DND-41 (cell line): ENCODE measurements at regions not wholly inside any gene's neighbourhood (a gene's known extent, or its start where the extent isn't known, plus 50 kb on each side); places are given as distances from the start of the nearest gene placed in this dataset.

Source experiments
- ATAC-seq: fragments of 200-7000 bp; cut with Tn5 transposase; 3 replicates; pipeline ENCODE4 v1.9.1; 2021; ENCODE audit warnings: low read depth; ENCODE audit not compliant: insufficient read depth
- DNase-seq: peaks from one replicate; pipeline ENCODE4 v3.0.0-alpha.2; 2020
- H2AFZ ChIP-seq: 2 replicates; pipeline ENCODE4 v1.6.0; 2012; ENCODE audit warnings: low read depth, low read length
- H3K27ac ChIP-seq: 2 replicates; pipeline ENCODE4 v1.5.1; 2012; ENCODE audit warnings: low read length, inconsistent platforms
- H3K27me3 ChIP-seq: fragments of 200-600 bp; sonication (generic); 2 replicates; pipeline ENCODE4 v1.6.0; 2012; ENCODE audit warnings: low read length, mild to moderate bottlenecking, inconsistent platforms; ENCODE audit not compliant: insufficient read depth, poor library complexity
- H3K36me3 ChIP-seq: 2 replicates; pipeline ENCODE4 v1.5.1; 2012; ENCODE audit warnings: low read length, inconsistent platforms; ENCODE audit not compliant: insufficient read depth
- H3K4me1 ChIP-seq: 2 replicates; pipeline ENCODE4 v1.5.1; 2012; ENCODE audit warnings: mild to moderate bottlenecking, low read length; ENCODE audit not compliant: insufficient read depth
- H3K4me2 ChIP-seq: 2 replicates; pipeline ENCODE4 v1.6.0; 2012; ENCODE audit warnings: mild to moderate bottlenecking, moderate library complexity, low read length, inconsistent platforms; ENCODE audit not compliant: insufficient read depth
- H3K4me3 ChIP-seq, 2 experiments: fragments of 200-600 bp in 1 of 2; shearing (Covaris generic) in 1 of 2; 2 replicates each; pipeline ENCODE4 v1.5.1; 2012 to 2016; ENCODE audit warnings: inconsistent platforms in 2 of 2, low read length in 2 of 2, mild to moderate bottlenecking in 2 of 2, low read depth in 1 of 2, moderate library complexity in 1 of 2
- H3K79me2 ChIP-seq: 2 replicates; pipeline ENCODE4 v1.6.0; 2012; ENCODE audit warnings: low read length, inconsistent platforms; ENCODE audit not compliant: insufficient read depth
- H3K9ac ChIP-seq: 2 replicates; pipeline ENCODE4 v1.6.0; 2012; ENCODE audit warnings: low read depth, mild to moderate bottlenecking, inconsistent platforms, low read length, moderate library complexity
- H3K9me3 ChIP-seq: 2 replicates; pipeline ENCODE4 v1.5.1; 2012; ENCODE audit warnings: low read length, moderate library complexity, mild to moderate bottlenecking, inconsistent platforms; ENCODE audit not compliant: insufficient read depth, severe bottlenecking
- H4K20me1 ChIP-seq: 2 replicates; pipeline ENCODE4 v1.6.0; 2012; ENCODE audit warnings: low read length; ENCODE audit not compliant: insufficient read depth
- CTCF ChIP-seq: IDR thresholded peaks from 2 replicates; pipeline ENCODE4 v1.5.1; 2012; ENCODE audit warnings: borderline replicate concordance, low read length, moderate library complexity, mild to moderate bottlenecking; ENCODE audit not compliant: poor library complexity, severe bottlenecking; ENCODE audit errors: extremely low read depth
- EZH2 ChIP-seq: IDR thresholded peaks from 3 replicates; pipeline ENCODE4 v1.6.1; 2012; ENCODE audit warnings: borderline replicate concordance, low read depth, mild to moderate bottlenecking, moderate library complexity, low read length, inconsistent platforms; ENCODE audit not compliant: severe bottlenecking

- Histone ChIP-seq H3K9me3 (no peaks in the 10 kb centered on the region), H4K20me1 (no peaks in the 10 kb centered on the region), H3K79me2 (no peaks in the 10 kb centered on the region), H3K9ac (no peak overlapping the region), H3K36me3 (no peaks in the 10 kb centered on the region), H3K27ac (no peak overlapping the region), H3K4me1 (no peaks in the 10 kb centered on the region), H2AFZ (no peak overlapping the region), H3K4me3 (no peak overlapping the region), H3K4me2 (no peak overlapping the region), H3K27me3 (no peaks in the 10 kb centered on the region)
- no peak for ATAC-seq
- TF ChIP-seq EZH2 (no peak), CTCF (no peak)
- DNase-seq: no peak
Observed at GRCh38 chr4:63607169-63607872, 801.9 kb downstream of the TECRL start.

GRCh38 chr4:63589796-63590195 lies 819.5 kb downstream of the TECRL start:
- no peaks in the 10 kb centered on the region for H3K79me2 ChIP-seq
- no peaks in the 10 kb centered on the region for H3K9me3 ChIP-seq
- H4K20me1 ChIP-seq: no peaks in the 10 kb centered on the region
- no peaks in the 10 kb centered on the region for H3K27me3 ChIP-seq
- no peak overlapping the region for H3K27ac ChIP-seq
- TF ChIP-seq CTCF: no peak
- no peak for TF ChIP-seq EZH2
- ATAC-seq: no peak
- no peak overlapping the region for H3K4me2 ChIP-seq
- no peak overlapping the region for H3K4me3 ChIP-seq
- no peaks in the 10 kb centered on the region for H3K4me1 ChIP-seq
- H3K36me3 ChIP-seq: no peaks in the 10 kb centered on the region
- no peak overlapping the region for H2AFZ ChIP-seq
- no peak for DNase-seq
- no peak overlapping the region for H3K9ac ChIP-seq

- DNase-seq (no peak), ATAC-seq (no peak)
- H4K20me1 ChIP-seq: no peaks in the 10 kb centered on the region
- no peak overlapping the region for H3K4me3 ChIP-seq
- H3K4me2 ChIP-seq: no peak overlapping the region
- no peaks in the 10 kb centered on the region for H3K4me1 ChIP-seq
- no peaks in the 10 kb centered on the region for H3K79me2 ChIP-seq
- H2AFZ ChIP-seq: no peak overlapping the region
- no peak overlapping the region for H3K27ac ChIP-seq
- no peaks in the 10 kb centered on the region for H3K9me3 ChIP-seq
- no peak for TF ChIP-seq CTCF
- TF ChIP-seq EZH2: no peak
- H3K36me3 ChIP-seq: no peaks in the 10 kb centered on the region
- no peak overlapping the region for H3K9ac ChIP-seq
- no peaks in the 10 kb centered on the region for H3K27me3 ChIP-seq
Observed at GRCh38 chr4:63583561-63583960, 825.7 kb downstream of the TECRL start.

GRCh38 chr4:63583007-63583406 lies 826.2 kb downstream of the TECRL start:
- no peak for ATAC-seq
- Histone ChIP-seq H3K79me2 (no peaks in the 10 kb centered on the region), H2AFZ (no peak overlapping the region), H3K27ac (no peak overlapping the region), H3K4me3 (no peak overlapping the region), H3K9ac (no peak overlapping the region), H3K36me3 (no peaks in the 10 kb centered on the region), H3K9me3 (no peaks in the 10 kb centered on the region), H3K4me1 (no peaks in the 10 kb centered on the region), H3K27me3 (no peaks in the 10 kb centered on the region), H3K4me2 (no peak overlapping the region), H4K20me1 (no peaks in the 10 kb centered on the region)
- TF ChIP-seq EZH2 (no peak), CTCF (no peak)
- no peak for DNase-seq
